GM21367 (cell line): ENCODE measurements at regions not wholly inside any gene's neighbourhood (a gene's known extent, or its start where the extent isn't known, plus 50 kb on each side); places are given as distances from the start of the nearest gene placed in this dataset.
"Not testable (repeated sequence)": the region's sequence is repeated elsewhere in the genome, so short reads cannot be mapped to it uniquely, and the experiment has no call there.

Experiments
- ATAC-seq: cut with Tn5 transposase; IDR thresholded peaks from one replicate; pipeline ENCODE4 v1.9.1; 2021; ENCODE audit not compliant: unreplicated experiment

GRCh38 chrX:118254611-118255010 lies 91.3 kb upstream of the WDR44 start:
- no peak for ATAC-seq

GRCh38 chrX:118255921-118256320 lies 90.0 kb upstream of the WDR44 start:
- ATAC-seq = no peak

- ATAC-seq = no peak
Observed at GRCh38 chrX:118257781-118258180, 88.1 kb upstream of the WDR44 start.

GRCh38 chrX:118259213-118259612 lies 86.7 kb upstream of the WDR44 start:
- no peak for ATAC-seq

- ATAC-seq = no peak
Observed at GRCh38 chrX:118261151-118261550, 84.8 kb upstream of the WDR44 start.

GRCh38 chrX:118271775-118272174 lies 74.1 kb upstream of the WDR44 start:
- no peak for ATAC-seq

- no peak for ATAC-seq
Observed at GRCh38 chrX:118272242-118272641, 73.7 kb upstream of the WDR44 start.

- ATAC-seq = no peak
Observed at GRCh38 chrX:118286066-118286762, 59.7 kb upstream of the WDR44 start.

GRCh38 chrX:118295818-118296217 lies 50.1 kb upstream of the WDR44 start:
- ATAC-seq = not testable (repeated sequence)
